CMK (cell line): ENCODE measurements at regions not wholly inside any gene's neighbourhood (a gene's known extent, or its start where the extent isn't known, plus 50 kb on each side); places are given as distances from the start of the nearest gene placed in this dataset.

ENCODE experiments used
- DNase-seq: peaks from one replicate; pipeline ENCODE4 v3.0.0-alpha.2; 2010; ENCODE audit warnings: low read depth

DNA sequence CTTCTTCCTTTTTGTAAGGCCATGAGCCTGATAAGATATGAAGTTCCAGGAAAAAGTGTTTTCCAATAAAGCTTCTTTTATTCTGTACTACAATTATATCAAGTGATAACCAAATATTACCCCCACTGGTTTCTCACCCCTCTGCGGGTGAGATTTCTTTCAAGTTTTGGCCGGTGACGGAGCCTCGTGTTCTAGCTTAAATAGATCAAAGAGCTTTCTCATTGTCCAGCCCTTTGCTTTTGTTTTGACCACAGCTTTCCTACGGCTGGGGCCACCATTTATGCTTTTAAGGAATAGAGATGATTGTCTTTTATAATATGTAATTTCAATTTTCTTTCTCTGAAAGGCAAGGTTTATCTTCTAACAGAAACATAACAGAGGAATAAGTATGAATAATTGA is 196.7 kb upstream of the MTPN start:
- no peak for DNase-seq

- DNase-seq: no peak
Observed at GRCh38 chr7:136171233-136171632, 194.1 kb upstream of the MTPN start.

DNA sequence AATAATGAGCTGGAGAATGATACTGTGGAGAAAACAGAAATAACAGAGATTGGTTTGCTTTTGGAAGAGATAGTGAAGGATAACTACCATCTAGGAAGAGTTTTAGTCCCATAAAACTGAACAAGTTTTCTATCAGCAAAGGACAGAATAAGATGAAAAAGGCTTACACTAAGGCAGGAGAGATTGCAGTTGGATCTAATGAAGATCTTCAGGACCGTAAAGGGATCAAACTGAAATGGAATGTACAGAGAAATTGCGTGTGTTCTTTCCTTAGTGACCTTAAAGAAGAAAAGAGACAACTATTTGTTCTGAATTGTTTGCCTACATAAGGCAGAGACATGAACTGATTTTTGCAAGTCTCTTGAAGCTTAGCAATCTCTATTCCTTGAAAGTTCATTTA is 191.7 kb upstream of the MTPN start:
- no peak for DNase-seq

- no peak for DNase-seq
Observed at GRCh38 chr7:136167991-136168390, 190.8 kb upstream of the MTPN start.

DNA sequence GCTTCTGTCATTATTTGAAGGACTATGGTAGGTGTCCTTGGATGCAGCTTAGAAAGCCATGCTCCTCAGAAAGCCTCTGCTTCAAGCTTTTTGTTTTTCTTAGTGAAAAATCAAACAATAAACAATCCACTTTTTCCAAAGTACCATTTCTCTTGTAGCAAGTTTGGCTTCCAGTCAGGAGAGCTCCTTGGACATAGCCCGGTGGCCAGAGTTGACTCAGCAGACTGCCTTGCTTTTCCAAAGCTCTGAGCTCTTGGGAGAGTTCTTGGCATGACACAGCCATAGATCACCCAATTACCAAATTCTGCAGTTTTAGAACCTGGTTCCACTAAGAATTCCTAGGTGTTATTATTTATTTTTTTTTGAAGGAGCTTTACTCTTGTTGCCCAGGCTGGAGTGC is 189.4 kb upstream of the MTPN start:
- no peak for DNase-seq

GRCh38 chr7:136163340-136163801 is 186.2 kb upstream of the MTPN start:
- DNase-seq: no peak

- no peak for DNase-seq
Observed at GRCh38 chr7:136150311-136150710, 173.2 kb upstream of the MTPN start.

GRCh38 chr7:136148920-136149319 is 171.8 kb upstream of the MTPN start:
- no peak for DNase-seq

DNA sequence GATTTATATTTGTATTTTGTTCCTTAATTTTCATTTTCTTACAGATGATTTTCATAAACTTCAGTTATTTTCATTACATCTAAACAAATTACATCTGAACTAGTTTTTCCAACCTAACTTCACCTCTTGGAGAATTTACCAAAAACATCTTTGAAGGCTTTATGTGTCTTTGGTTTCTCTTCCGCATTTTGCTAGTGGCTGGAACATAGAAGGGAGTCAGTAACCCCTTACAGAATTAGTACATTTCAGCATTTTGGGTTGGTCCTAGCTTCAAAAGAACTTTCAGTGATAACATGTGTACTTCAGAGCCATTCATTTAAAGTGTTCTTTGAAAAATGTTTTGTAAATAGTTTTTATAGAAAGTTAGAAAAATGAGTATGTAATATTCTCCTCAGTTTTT is 169.8 kb upstream of the MTPN start:
- no peak for DNase-seq

GRCh38 chr7:136144182-136144581 is 167.0 kb upstream of the MTPN start:
- DNase-seq: no peak

GRCh38 chr7:136143271-136143670 is 166.1 kb upstream of the MTPN start:
- no peak for DNase-seq

GRCh38 chr7:136142583-136142982 is 165.4 kb upstream of the MTPN start:
- DNase-seq: no peak

GRCh38 chr7:136140469-136140868 is 163.3 kb upstream of the MTPN start:
- no peak for DNase-seq

- DNase-seq: no peak
Observed at GRCh38 chr7:136139417-136139816, 162.3 kb upstream of the MTPN start.

GRCh38 chr7:136138991-136139390 is 161.8 kb upstream of the MTPN start:
- no peak for DNase-seq

- DNase-seq: no peak
Observed at GRCh38 chr7:136136906-136137454, 159.8 kb upstream of the MTPN start.

GRCh38 chr7:136134503-136134902 is 157.3 kb upstream of the MTPN start:
- no peak for DNase-seq

DNA sequence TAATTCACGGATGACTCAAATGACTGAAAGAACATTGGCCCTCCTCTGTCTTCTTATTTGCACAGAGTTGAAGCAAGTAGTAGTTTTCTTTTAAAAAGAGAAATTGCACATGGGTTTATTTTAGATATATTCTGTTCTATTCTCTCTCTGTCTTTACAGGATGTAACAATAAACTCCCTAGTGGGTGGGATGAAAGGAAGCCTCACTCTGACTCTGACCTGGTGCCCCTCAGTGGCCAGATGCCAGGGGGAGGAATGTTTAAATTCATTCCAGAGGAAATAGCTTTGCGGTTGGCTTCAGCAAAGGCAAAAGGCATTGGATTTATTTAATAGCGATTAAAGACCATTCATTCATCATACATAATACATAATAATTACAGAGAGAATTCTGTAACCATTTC is 156.4 kb upstream of the MTPN start:
- DNase-seq: no peak

DNA sequence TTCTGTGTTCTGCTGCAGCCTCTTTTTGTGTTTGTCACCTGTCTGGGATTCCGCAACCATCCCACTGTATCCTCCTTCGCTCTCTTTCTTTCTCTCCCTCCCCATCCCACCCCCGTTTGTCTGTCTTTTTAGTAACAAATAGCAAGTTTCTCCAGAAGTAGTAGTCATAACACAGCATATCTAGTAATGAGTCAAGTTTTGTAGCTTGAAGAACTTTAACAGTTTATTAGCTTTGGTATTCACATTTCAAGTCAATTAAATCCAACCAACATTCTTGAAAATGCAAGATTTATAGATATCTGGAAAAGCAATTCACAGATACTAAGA is 154.1 kb upstream of the MTPN start:
- DNase-seq: no peak

DNA sequence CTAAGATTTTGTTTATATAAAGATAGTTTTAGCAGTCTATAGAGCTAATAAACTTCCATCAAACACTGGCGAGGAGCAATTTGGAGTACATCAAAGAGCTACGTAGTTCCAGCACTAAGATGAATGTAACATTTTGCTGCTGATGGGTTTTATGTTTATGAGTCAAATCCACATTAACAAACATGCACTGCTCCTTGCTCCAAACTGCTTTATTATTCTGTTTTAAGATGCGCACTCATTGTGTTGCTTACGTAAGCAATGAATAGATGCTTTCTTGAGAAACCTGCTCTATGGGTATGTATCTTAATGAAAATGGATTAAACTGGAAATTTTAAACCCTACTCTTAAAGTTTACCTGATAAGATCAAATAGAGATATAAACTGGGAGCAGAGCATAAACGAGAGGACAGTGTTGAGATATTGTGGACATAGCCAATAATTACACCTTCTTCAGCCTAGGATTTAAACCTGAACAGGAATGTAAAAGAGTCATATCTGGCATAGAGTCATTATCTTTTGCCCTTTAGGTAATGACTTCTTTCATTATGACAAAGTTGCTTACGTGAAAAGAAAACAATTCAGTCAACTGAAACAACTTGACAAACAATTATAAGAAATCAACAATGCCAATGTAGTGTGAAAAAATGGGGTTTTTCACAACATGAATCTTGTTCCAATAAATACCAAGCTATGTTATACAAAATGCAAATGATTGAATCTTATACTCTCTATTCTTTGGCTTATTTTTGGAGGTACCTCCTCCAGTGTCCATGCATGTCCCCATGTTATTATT is 153.5 kb upstream of the MTPN start:
- no peak for DNase-seq

DNA sequence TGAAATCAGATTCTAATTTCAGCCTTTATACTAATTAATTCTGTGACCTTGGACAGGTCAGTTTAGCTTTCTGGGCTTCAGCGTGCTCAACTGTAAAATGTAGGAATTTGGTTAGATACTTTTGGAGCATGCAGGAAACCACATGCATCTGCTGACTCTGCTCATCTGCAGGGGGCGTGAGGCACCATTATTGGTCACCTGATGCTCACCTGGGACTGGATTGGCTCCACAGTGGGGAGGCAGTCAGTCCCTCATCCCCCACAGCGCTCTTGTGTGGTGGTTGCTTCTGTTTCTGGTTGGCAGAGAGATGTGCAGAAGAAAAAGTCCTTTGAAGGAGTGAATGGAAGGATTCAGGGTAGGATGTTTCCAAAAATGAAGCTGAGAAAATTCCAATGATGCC is 150.9 kb upstream of the MTPN start:
- no peak for DNase-seq

DNA sequence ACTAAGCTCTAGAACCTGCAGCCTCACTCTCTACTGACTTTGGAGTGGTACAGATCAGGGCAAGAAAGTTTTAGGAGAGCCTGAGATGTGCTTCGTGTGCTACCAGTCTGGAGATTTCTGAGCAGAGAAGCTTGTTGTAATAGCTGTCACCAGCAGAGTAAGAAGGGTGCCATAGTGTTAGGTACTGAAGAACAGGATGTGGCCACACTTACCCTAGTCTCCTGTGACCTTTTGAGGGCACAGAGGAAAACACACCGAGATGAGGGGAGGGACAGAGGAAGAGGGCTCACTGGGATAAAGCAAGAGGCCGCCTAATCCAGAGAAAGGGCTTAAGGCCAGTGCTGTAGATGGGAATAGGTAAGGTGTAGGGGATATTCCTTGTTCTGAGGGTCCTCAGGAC is 146.2 kb upstream of the MTPN start:
- no peak for DNase-seq

GRCh38 chr7:136122026-136122425 is 144.9 kb upstream of the MTPN start:
- no peak for DNase-seq

DNA sequence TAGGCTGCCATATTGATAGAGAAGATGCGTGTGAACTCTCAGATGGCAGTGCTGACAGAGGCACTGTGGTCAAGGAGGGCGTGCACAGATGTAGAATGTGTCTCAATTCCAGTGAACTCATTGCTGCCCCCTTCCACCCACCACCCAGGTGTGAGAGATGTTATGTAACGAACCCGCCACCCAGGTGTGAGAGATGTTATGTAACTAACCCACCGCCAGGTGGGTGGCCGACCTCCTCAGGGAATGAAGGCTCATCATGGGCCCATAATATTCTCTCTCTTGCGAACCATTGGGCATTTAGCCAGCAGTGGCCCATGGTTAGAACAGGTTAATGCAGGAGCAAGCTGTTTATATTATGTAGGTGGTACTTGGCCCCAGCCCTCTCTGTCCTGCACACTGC is 140.4 kb upstream of the MTPN start:
- DNase-seq: no peak
